Pancreas (tissue), 10 donors: ENCODE measurements at regions not wholly inside any gene's neighbourhood (a gene's known extent, or its start where the extent isn't known, plus 50 kb on each side); places are given as distances from the start of the nearest gene placed in this dataset.

Experiments used
- ATAC-seq, 4 donors: fragments of 200-7000 bp; cut with Tn5 transposase; one replicate each; pipeline versions ENCODE4 v1.8.0 to v1.9.1; 2020; ENCODE audit warnings: mild to moderate bottlenecking in 4 of 4, moderate library complexity in 4 of 4
- DNase-seq, 6 donors: peaks; one replicate each; pipeline ENCODE4 v3.0.0-alpha.2; 2020
- FAIRE-seq: peaks from 2 replicates; lab custom pipeline; 2012; peaks lifted over from hg19 to GRCh38; lab: Jason Lieb, UNC
- H3K27ac ChIP-seq, 4 donors: fragments of 200-600 bp; sonication (generic); 1 replicate in 3 of 4; 2 replicates in 1 of 4; pipeline versions ENCODE4 v1.5.0 to v1.8.0; 2020
- H3K27me3 ChIP-seq, 4 donors: fragments of 200-600 bp; one replicate each; pipeline ENCODE4 v1.8.0; 2021
- H3K36me3 ChIP-seq, 3 donors: fragments of 200-600 bp; sonication (generic) in 1 of 3; one replicate each; pipeline versions ENCODE4 v1.5.0 to v1.8.0; 2020 to 2021
- H3K4me1 ChIP-seq, 3 donors: fragments of 200-600 bp; one replicate each; pipeline ENCODE4 v1.8.0; 2021
- H3K4me3 ChIP-seq, 4 donors: fragments of 200-600 bp; sonication (generic) in 2 of 4; one replicate each; pipeline versions ENCODE4 v1.5.0 to v1.8.0; 2020 to 2021
- H3K9me3 ChIP-seq, 4 donors: fragments of 200-600 bp; one replicate each; pipeline ENCODE4 v1.8.0; 2021
- CTCF ChIP-seq, 4 donors: fragments of 200-600 bp; sonication (generic) in 3 of 4; IDR thresholded peaks; one replicate each; pipeline versions ENCODE4 v1.5.0 to v1.8.0; 2021; ENCODE audit warnings: antibody characterized with exemption in 4 of 4
- WGBS, 2 donors: extraction: QIAGEN DNeasy Blood & Tissue Kit; methylation state at CpG; one replicate each; pipeline ENCODE4 v1.1.7; 2013; 5-methylcytosine and 5-hydroxymethylcytosine counted together
- intact Hi-C, 3 donors: fragments of 100-400 bp; cut with DNase I; formaldehyde crosslinking; loops; one replicate each; pipeline versions ENCODE4 v1.11.1 to v1.14.2; 2022
- donor health status: healthy with polysubstance abuse.
- donor health status: DM: no; HTN: no; CAD: no; lungs with moderate emphysema.
- donor health status: DM: no; HTN: no; CAD: no.
- donor health status: control.
- donor health status: control.
- donor health status: Bipolar disorder and iron deficiency.
- donor health status: DM: yes; HTN: yes; CAD: no.
- donor health status: DM: no; HTN: no; CAD: no.
- donor health status: DM: no; HTN: no; CAD: no.
- donor health status: DM: yes; HTN: yes; CAD: no.

GRCh38 chr3:5442786-5443138 is 255.3 kb downstream of the EDEM1 start:
- no peak overlapping the region for H3K4me3 ChIP-seq
- TF ChIP-seq CTCF (IDR thresholded peaks at IDR 0.05) = no peak
- H3K4me1 ChIP-seq = no peaks in the 10 kb centered on the region
- no peak overlapping the region for H3K27ac ChIP-seq
- H3K27me3 ChIP-seq = no peaks in the 10 kb centered on the region
- no peak for ATAC-seq
- DNase-seq = no peak
- no peak for FAIRE-seq
- H3K36me3 ChIP-seq = no peaks in the 10 kb centered on the region
- intact Hi-C loops = no loop called here
- H3K9me3 ChIP-seq = no peaks in the 10 kb centered on the region

- FAIRE-seq (no peak), DNase-seq (no peak), ATAC-seq (no peak)
- no peak for TF ChIP-seq CTCF (IDR thresholded peaks at IDR 0.05)
- 62 to 76% methylated on average over 2 of the region's 2 CpGs for WGBS, 2 donors
- Histone ChIP-seq H3K9me3 (no peaks in the 10 kb centered on the region), H3K27me3 (no peaks in the 10 kb centered on the region), H3K4me1 (no peaks in the 10 kb centered on the region), H3K4me3 (no peak overlapping the region), H3K27ac (no peak overlapping the region), H3K36me3 (no peaks in the 10 kb centered on the region)
- intact Hi-C loops = no loop called here
Measured at GRCh38 chr3:5444253-5444652, 256.7 kb downstream of the EDEM1 start.

GRCh38 chr3:5445676-5446201 is 258.2 kb downstream of the EDEM1 start:
- intact Hi-C loops = no loop called here
- ATAC-seq = no peak
- Histone ChIP-seq H3K27ac (no peak overlapping the region), H3K4me3 (no peak overlapping the region), H3K27me3 (no peaks in the 10 kb centered on the region), H3K36me3 (no peaks in the 10 kb centered on the region), H3K4me1 (no peaks in the 10 kb centered on the region), H3K9me3 (no peaks in the 10 kb centered on the region)
- TF ChIP-seq CTCF (IDR thresholded peaks at IDR 0.05) = no peak
- 75 to 77% methylated on average over 5 of the region's 5 CpGs for WGBS, 2 donors
- FAIRE-seq = no peak
- DNase-seq = no peak

- no peaks in the 10 kb centered on the region for H3K9me3 ChIP-seq
- ATAC-seq (no peak), FAIRE-seq (no peak), DNase-seq (no peak)
- no peaks in the 10 kb centered on the region for H3K27me3 ChIP-seq
- 67 to 80% methylated on average over 5 of the region's 5 CpGs for WGBS, 2 donors
- no peak overlapping the region for H3K4me3 ChIP-seq
- no peak overlapping the region for H3K27ac ChIP-seq
- TF ChIP-seq CTCF (IDR thresholded peaks at IDR 0.05) = no peak
- H3K36me3 ChIP-seq = no peaks in the 10 kb centered on the region
- intact Hi-C loops = no loop called here
- H3K4me1 ChIP-seq = no peaks in the 10 kb centered on the region
Measured at GRCh38 chr3:5448246-5448645, 260.7 kb downstream of the EDEM1 start.

GRCh38 chr3:5448816-5449215 is 261.3 kb downstream of the EDEM1 start:
- no peak for FAIRE-seq
- DNase-seq = no peak
- no peaks in the 10 kb centered on the region for H3K9me3 ChIP-seq
- ATAC-seq = no peak
- no peak overlapping the region for H3K4me3 ChIP-seq
- H3K27ac ChIP-seq = no peak overlapping the region
- TF ChIP-seq CTCF (IDR thresholded peaks at IDR 0.05) = no peak
- no peaks in the 10 kb centered on the region for H3K27me3 ChIP-seq
- no peaks in the 10 kb centered on the region for H3K36me3 ChIP-seq
- no peaks in the 10 kb centered on the region for H3K4me1 ChIP-seq
- WGBS, 2 donors = 63 to 74% methylated on average over 2 of the region's 2 CpGs
- intact Hi-C loops = no loop called here
